HEK293 (cell line): ENCODE measurements at regions not wholly inside any gene's neighbourhood (a gene's known extent, or its start where the extent isn't known, plus 50 kb on each side); places are given as distances from the start of the nearest gene placed in this dataset.

ENCODE experiments used
- EGR2 ChIP-seq: fragments of 450-650 bp; formaldehyde crosslinking; IDR thresholded peaks from 2 replicates; pipeline ENCODE4 v1.5.1; 2016; ENCODE audit warnings: low read depth, missing biosample characterization, missing genetic modification characterization
- SETDB1 ChIP-seq: IDR thresholded peaks from one replicate; pipeline ENCODE4 v1.6.1; 2017; ENCODE audit warnings: mild to moderate bottlenecking, low read length, moderate library complexity, mixed read lengths; ENCODE audit not compliant: insufficient read length
- YY2 ChIP-seq: fragments of 450-650 bp; formaldehyde crosslinking; IDR thresholded peaks from 2 replicates; pipeline ENCODE4 v1.5.1; 2016; ENCODE audit warnings: missing biosample characterization, missing genetic modification characterization
- ZNF132 ChIP-seq: fragments of 450-650 bp; formaldehyde crosslinking; IDR thresholded peaks from 2 replicates; pipeline ENCODE4 v1.5.1; 2017; ENCODE audit warnings: missing biosample characterization, missing genetic modification characterization, borderline replicate concordance
- TF ChIP-seq, protein P1 (sequence below): fragments of 450-650 bp; formaldehyde crosslinking; IDR thresholded peaks from 2 replicates; pipeline ENCODE4 v1.5.1; 2016; ENCODE audit warnings: missing biosample characterization, missing genetic modification characterization
- TF ChIP-seq, protein P2 (sequence below): fragments of 450-650 bp; formaldehyde crosslinking; IDR thresholded peaks from 2 replicates; pipeline ENCODE4 v1.5.1; 2016; ENCODE audit warnings: missing biosample characterization, missing genetic modification characterization

DNA sequence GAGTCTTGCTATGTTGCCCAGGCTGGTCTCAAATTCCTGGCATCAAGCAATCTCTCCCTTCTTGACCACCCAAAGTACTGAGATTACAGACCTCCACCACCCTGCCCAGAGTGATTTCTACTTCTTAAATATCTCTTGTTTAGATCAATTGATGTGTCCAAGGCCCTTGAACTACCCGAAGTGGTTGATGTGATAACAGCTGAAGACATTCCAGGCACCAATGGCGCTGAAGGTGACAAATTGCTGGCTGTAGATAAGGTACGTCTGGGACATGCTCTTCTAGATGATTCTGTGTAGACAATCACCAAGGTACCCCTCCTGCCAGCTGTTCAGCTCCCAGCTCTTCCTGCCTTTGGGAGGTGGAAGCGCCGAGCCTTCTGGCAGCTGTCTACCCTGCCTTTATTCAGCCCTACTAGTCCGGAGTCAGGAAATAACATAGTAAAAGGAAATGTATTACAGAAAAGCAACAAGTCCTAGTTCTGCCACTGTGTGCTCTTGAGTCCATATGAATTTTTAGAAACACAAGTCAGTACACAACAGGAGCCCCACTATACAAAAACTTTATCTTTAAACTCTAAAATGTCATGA is 61.3 kb upstream of the BZW1 start:
- TF ChIP-seq, protein P1, sequence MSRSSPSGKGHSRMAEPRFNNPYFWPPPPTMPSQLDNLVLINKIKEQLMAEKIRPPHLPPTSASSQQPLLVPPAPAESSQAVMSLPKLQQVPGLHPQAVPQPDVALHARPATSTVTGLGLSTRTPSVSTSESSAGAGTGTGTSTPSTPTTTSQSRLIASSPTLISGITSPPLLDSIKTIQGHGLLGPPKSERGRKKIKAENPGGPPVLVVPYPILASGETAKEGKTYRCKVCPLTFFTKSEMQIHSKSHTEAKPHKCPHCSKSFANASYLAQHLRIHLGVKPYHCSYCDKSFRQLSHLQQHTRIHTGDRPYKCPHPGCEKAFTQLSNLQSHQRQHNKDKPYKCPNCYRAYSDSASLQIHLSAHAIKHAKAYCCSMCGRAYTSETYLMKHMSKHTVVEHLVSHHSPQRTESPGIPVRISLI, result no peak
- TF ChIP-seq, protein P2, sequence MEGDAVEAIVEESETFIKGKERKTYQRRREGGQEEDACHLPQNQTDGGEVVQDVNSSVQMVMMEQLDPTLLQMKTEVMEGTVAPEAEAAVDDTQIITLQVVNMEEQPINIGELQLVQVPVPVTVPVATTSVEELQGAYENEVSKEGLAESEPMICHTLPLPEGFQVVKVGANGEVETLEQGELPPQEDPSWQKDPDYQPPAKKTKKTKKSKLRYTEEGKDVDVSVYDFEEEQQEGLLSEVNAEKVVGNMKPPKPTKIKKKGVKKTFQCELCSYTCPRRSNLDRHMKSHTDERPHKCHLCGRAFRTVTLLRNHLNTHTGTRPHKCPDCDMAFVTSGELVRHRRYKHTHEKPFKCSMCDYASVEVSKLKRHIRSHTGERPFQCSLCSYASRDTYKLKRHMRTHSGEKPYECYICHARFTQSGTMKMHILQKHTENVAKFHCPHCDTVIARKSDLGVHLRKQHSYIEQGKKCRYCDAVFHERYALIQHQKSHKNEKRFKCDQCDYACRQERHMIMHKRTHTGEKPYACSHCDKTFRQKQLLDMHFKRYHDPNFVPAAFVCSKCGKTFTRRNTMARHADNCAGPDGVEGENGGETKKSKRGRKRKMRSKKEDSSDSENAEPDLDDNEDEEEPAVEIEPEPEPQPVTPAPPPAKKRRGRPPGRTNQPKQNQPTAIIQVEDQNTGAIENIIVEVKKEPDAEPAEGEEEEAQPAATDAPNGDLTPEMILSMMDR (tag by site-specific recombination), result no peak
- TF ChIP-seq SETDB1 (no peak), YY2 (no peak), ZNF132 (no peak), EGR2 (tag by site-specific recombination) (no peak)
